HepG2 (cell line): ENCODE measurements at regions not wholly inside any gene's neighbourhood (a gene's known extent, or its start where the extent isn't known, plus 50 kb on each side); places are given as distances from the start of the nearest gene placed in this dataset.

Experiments used
- ATAC-seq: fragments of 200-7000 bp; cut with Tn5 transposase; 3 replicates; pipeline ENCODE4 v1.9.1; 2020; ENCODE audit warnings: mild to moderate bottlenecking, moderate library complexity
- BruUV-seq: library from RNA; stranded (reverse); fragments of 400-500 nt; replicated peaks from 2 replicates; lab custom pipeline; 2021; lab: Mats Ljungman, UMichigan
- CTCF ChIA-PET: fragments of 300-600 bp; formaldehyde crosslinking; extraction: SDS; loops from one replicate; lab custom pipeline; 2021; ENCODE audit warnings: low total read pairs, inconsistent platforms, low intra/inter-chr PET ratio; lab: Yijun Ruan, JAX
- POLR2A ChIA-PET: fragments of 350-600 bp; sonication (Branson Sonifier 250); formaldehyde crosslinking; loops from one replicate; lab custom pipeline; 2020; ENCODE audit warnings: antibody characterized with exemption, inconsistent platforms; lab: Yijun Ruan, JAX
- DNase-seq: peaks from one replicate; pipeline ENCODE4 v3.0.0-alpha.2; 2015; ENCODE audit warnings: low spot score
- FAIRE-seq: peaks from 3 replicates; lab custom pipeline; 2011; peaks lifted over from hg19 to GRCh38; lab: Jason Lieb, UNC
- H2AFZ ChIP-seq: one replicate; pipeline ENCODE4 v1.6.1; 2011; ENCODE audit warnings: low read length, inconsistent platforms
- H3K27ac ChIP-seq: fragments of 300-600 bp; 3 replicates; pipeline ENCODE4 v1.8.0; 2011; ENCODE audit warnings: mixed run types, mild to moderate bottlenecking, mixed read lengths, low read length, inconsistent platforms; ENCODE audit not compliant: insufficient read depth; ENCODE audit errors: extremely low read length
- H3K27me3 ChIP-seq, 2 experiments: fragments of 200-600 bp in 1 of 2; 2 replicates in 1 of 2; 3 replicates in 1 of 2; pipeline versions ENCODE4 v1.6.0 to v1.8.0; 2011; ENCODE audit warnings: low read length in 2 of 2, mild to moderate bottlenecking in 2 of 2, moderate library complexity in 2 of 2, inconsistent platforms in 1 of 2; ENCODE audit not compliant: insufficient read depth in 2 of 2, control insufficient read depth in 1 of 2
- H3K36me3 ChIP-seq, 2 experiments: fragments of 200-600 bp in 1 of 2; replicated peaks in 1 of 2; 2 replicates in 1 of 2; 3 replicates in 1 of 2; pipeline versions ENCODE4 v1.5.1 to v1.8.0; 2011; ENCODE audit warnings: low read length in 2 of 2, inconsistent platforms in 1 of 2; ENCODE audit not compliant: insufficient read depth in 2 of 2, control insufficient read depth in 1 of 2
- H3K4me1 ChIP-seq: 2 replicates; pipeline ENCODE4 v1.5.1; 2012; ENCODE audit warnings: low read length, inconsistent platforms; ENCODE audit not compliant: insufficient read depth
- H3K4me2 ChIP-seq: 2 replicates; pipeline ENCODE4 v1.6.0; 2011; ENCODE audit warnings: low read depth, low read length, inconsistent platforms
- H3K4me3 ChIP-seq, 3 experiments: fragments of 200-600 bp in 1 of 3; sonication (generic), shearing (Covaris generic) in 1 of 3; replicated peaks in 1 of 3; 2 replicates each; pipeline ENCODE4 v1.5.1; 2011 to 2016; ENCODE audit warnings: low read length in 3 of 3, inconsistent platforms in 2 of 3, low read depth in 2 of 3, mild to moderate bottlenecking in 2 of 3, control low read depth in 1 of 3, mixed read lengths in 1 of 3; ENCODE audit not compliant: insufficient read depth in 1 of 3
- H3K79me2 ChIP-seq: one replicate; pipeline ENCODE4 v1.6.1; 2011; ENCODE audit warnings: low read length, inconsistent platforms; ENCODE audit not compliant: insufficient read depth
- H3K9ac ChIP-seq: 2 replicates; pipeline ENCODE4 v1.6.0; 2011; ENCODE audit warnings: mild to moderate bottlenecking, low read depth, low read length, inconsistent platforms; ENCODE audit not compliant: insufficient read depth
- H3K9me3 ChIP-seq: 2 replicates; pipeline ENCODE4 v1.5.1; 2012; ENCODE audit warnings: mild to moderate bottlenecking, low read length
- H4K20me1 ChIP-seq: 2 replicates; pipeline ENCODE4 v1.6.0; 2011; ENCODE audit warnings: inconsistent platforms, mild to moderate bottlenecking, low read length, moderate library complexity; ENCODE audit not compliant: insufficient read depth
- FOSL2 ChIP-seq: sonication (generic); formaldehyde crosslinking; IDR thresholded peaks from 2 replicates; pipeline ENCODE4 v1.4.0; 2020; ENCODE audit warnings: missing genetic modification reagents
- JUN ChIP-seq: sonication (generic); formaldehyde crosslinking; IDR thresholded peaks from 2 replicates; pipeline ENCODE4 v1.4.0; 2020; ENCODE audit warnings: mild to moderate bottlenecking, missing genetic modification reagents
- KDM5A ChIP-seq: fragments of 200-600 bp; sonication (generic); IDR thresholded peaks from 2 replicates; pipeline ENCODE4 v1.7.0; 2018; ENCODE audit warnings: antibody characterized with exemption, mild to moderate bottlenecking, low read length, borderline replicate concordance
- MBNL3 ChIP-seq: fragments of 250-450 bp; sonication (Bioruptor Pico); conservative IDR thresholded peaks from 2 replicates; pipeline ENCODE4 v1.8.0; 2022; ENCODE audit warnings: mild to moderate bottlenecking, inconsistent platforms
- NFE2L2 ChIP-seq: fragments of 150-350 bp; IDR thresholded peaks from 2 replicates; pipeline ENCODE4 v1.6.1; 2014; ENCODE audit warnings: low read length
- PCBP2 ChIP-seq: fragments of 200-400 bp; formaldehyde crosslinking; optimal IDR thresholded peaks from 2 replicates; pipeline ENCODE3; 2018; ENCODE audit warnings: low read length, low read depth; ENCODE audit not compliant: poor library complexity, severe bottlenecking
- ZNF616 ChIP-seq: sonication (generic); formaldehyde crosslinking; IDR thresholded peaks from 2 replicates; pipeline ENCODE4 v1.5.0; 2020; ENCODE audit warnings: low read depth, mild to moderate bottlenecking, missing genetic modification reagents
- WGBS: methylation state at CpG from one replicate; pipeline ENCODE4 v1.1.6; 2017; ENCODE audit warnings: low lambda C conversion rate; 5-methylcytosine and 5-hydroxymethylcytosine counted together
- in situ Hi-C: cut with HindIII; loops from 2 replicates; pipeline ENCODE4 v1.10.0; 2017; ENCODE audit warnings: low pct_unique_long_range_greater_than_20kb; ENCODE audit not compliant: extremely low pct_ligation_motif_present
- intact Hi-C: fragments of 100-400 bp; cut with micrococcal nuclease; formaldehyde crosslinking; loops from one replicate; pipeline ENCODE4 v1.10.0; 2022; ENCODE audit not compliant: unreplicated experiment
- TF ChIP-seq, protein P1 (sequence below): IDR thresholded peaks from 2 replicates; pipeline ENCODE4 v1.6.1; 2018; ENCODE audit warnings: missing genetic modification reagents
- TF ChIP-seq, protein P2 (sequence below): sonication (generic); formaldehyde crosslinking; IDR thresholded peaks from 2 replicates; pipeline ENCODE4 v1.4.0; 2020; ENCODE audit warnings: missing genetic modification reagents, borderline replicate concordance
- TF ChIP-seq, protein P3 (sequence below): sonication (generic); formaldehyde crosslinking; IDR thresholded peaks from 2 replicates; pipeline ENCODE4 v1.4.0; 2020; ENCODE audit warnings: missing genetic modification reagents
- TF ChIP-seq, protein P4 (sequence below): IDR thresholded peaks from 2 replicates; pipeline ENCODE4 v1.6.1; 2012; ENCODE audit warnings: low read length, improper control_type of control experiment

DNA sequence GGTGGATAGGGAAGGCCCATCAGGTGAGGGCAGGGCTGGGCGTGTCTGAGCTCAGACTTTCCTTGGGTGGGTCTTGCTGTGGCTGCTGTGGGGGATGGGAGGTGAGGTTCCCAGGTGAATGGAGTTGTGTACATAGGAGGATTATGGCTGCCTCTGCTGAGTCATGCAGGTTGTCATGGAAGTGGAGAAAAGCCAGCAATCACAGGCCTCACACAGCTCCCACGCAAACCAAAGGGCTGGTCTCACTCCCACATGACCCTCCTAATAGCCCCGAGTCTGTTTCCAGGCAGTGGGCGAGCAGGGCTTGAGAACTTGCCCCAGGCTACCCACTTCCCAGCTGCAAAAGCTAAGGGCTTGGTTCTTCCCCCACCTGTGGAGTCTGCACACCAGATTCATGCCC lies 149.5 kb downstream of the IPO8 start:
- ATAC-seq (no peak), FAIRE-seq (no peak), DNase-seq (peak; percentile 2)
- Histone ChIP-seq H3K27me3 (no peaks in the 10 kb centered on the region), H3K4me1 (no peaks in the 10 kb centered on the region), H3K9ac (no peak overlapping the region), H3K79me2 (no peaks in the 10 kb centered on the region), H3K4me3 (no peak overlapping the region), H2AFZ (no peak overlapping the region), H3K36me3 (no peaks in the 10 kb centered on the region), H4K20me1 (no peaks in the 10 kb centered on the region), H3K4me2 (no peak overlapping the region; the same call in 1 of the 2 replicates), H3K9me3 (no peaks in the 10 kb centered on the region), H3K27ac (no peak overlapping the region)
- WGBS = 80% methylated on average over 1 of the region's 4 CpGs
- BruUV-seq = no TSS peak
- in situ Hi-C loops = no loop called here
- CTCF ChIA-PET = no interaction called here
- intact Hi-C loops = no loop called here
- TF ChIP-seq FOSL2 (CRISPR knock-in tag) (0 out of 2 replicates have a peak, but pooled peaks have one; percentile 23), KDM5A (no peak), JUN (CRISPR knock-in tag) (no peak), NFE2L2 (peak; percentile 34; the same call in 1 of the 2 replicates), PCBP2 (no peak), ZNF616 (no peak), MBNL3 (CRISPR knock-in tag) (no peak)
- TF ChIP-seq, protein P1, sequence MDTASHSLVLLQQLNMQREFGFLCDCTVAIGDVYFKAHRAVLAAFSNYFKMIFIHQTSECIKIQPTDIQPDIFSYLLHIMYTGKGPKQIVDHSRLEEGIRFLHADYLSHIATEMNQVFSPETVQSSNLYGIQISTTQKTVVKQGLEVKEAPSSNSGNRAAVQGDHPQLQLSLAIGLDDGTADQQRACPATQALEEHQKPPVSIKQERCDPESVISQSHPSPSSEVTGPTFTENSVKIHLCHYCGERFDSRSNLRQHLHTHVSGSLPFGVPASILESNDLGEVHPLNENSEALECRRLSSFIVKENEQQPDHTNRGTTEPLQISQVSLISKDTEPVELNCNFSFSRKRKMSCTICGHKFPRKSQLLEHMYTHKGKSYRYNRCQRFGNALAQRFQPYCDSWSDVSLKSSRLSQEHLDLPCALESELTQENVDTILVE (CRISPR knock-in tag) = no peak
- TF ChIP-seq, protein P2, sequence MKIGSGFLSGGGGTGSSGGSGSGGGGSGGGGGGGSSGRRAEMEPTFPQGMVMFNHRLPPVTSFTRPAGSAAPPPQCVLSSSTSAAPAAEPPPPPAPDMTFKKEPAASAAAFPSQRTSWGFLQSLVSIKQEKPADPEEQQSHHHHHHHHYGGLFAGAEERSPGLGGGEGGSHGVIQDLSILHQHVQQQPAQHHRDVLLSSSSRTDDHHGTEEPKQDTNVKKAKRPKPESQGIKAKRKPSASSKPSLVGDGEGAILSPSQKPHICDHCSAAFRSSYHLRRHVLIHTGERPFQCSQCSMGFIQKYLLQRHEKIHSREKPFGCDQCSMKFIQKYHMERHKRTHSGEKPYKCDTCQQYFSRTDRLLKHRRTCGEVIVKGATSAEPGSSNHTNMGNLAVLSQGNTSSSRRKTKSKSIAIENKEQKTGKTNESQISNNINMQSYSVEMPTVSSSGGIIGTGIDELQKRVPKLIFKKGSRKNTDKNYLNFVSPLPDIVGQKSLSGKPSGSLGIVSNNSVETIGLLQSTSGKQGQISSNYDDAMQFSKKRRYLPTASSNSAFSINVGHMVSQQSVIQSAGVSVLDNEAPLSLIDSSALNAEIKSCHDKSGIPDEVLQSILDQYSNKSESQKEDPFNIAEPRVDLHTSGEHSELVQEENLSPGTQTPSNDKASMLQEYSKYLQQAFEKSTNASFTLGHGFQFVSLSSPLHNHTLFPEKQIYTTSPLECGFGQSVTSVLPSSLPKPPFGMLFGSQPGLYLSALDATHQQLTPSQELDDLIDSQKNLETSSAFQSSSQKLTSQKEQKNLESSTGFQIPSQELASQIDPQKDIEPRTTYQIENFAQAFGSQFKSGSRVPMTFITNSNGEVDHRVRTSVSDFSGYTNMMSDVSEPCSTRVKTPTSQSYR = peak; percentile 59; the same call in 1 of the 2 replicates
- TF ChIP-seq, protein P3, sequence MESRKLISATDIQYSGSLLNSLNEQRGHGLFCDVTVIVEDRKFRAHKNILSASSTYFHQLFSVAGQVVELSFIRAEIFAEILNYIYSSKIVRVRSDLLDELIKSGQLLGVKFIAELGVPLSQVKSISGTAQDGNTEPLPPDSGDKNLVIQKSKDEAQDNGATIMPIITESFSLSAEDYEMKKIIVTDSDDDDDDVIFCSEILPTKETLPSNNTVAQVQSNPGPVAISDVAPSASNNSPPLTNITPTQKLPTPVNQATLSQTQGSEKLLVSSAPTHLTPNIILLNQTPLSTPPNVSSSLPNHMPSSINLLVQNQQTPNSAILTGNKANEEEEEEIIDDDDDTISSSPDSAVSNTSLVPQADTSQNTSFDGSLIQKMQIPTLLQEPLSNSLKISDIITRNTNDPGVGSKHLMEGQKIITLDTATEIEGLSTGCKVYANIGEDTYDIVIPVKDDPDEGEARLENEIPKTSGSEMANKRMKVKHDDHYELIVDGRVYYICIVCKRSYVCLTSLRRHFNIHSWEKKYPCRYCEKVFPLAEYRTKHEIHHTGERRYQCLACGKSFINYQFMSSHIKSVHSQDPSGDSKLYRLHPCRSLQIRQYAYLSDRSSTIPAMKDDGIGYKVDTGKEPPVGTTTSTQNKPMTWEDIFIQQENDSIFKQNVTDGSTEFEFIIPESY (CRISPR knock-in tag) = no peak
- TF ChIP-seq, protein P4, sequence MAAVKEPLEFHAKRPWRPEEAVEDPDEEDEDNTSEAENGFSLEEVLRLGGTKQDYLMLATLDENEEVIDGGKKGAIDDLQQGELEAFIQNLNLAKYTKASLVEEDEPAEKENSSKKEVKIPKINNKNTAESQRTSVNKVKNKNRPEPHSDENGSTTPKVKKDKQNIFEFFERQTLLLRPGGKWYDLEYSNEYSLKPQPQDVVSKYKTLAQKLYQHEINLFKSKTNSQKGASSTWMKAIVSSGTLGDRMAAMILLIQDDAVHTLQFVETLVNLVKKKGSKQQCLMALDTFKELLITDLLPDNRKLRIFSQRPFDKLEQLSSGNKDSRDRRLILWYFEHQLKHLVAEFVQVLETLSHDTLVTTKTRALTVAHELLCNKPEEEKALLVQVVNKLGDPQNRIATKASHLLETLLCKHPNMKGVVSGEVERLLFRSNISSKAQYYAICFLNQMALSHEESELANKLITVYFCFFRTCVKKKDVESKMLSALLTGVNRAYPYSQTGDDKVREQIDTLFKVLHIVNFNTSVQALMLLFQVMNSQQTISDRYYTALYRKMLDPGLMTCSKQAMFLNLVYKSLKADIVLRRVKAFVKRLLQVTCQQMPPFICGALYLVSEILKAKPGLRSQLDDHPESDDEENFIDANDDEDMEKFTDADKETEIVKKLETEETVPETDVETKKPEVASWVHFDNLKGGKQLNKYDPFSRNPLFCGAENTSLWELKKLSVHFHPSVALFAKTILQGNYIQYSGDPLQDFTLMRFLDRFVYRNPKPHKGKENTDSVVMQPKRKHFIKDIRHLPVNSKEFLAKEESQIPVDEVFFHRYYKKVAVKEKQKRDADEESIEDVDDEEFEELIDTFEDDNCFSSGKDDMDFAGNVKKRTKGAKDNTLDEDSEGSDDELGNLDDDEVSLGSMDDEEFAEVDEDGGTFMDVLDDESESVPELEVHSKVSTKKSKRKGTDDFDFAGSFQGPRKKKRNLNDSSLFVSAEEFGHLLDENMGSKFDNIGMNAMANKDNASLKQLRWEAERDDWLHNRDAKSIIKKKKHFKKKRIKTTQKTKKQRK = no peak
- POLR2A ChIA-PET = no interaction called here
